IPS-20b (cell line): ENCODE measurements at regions not wholly inside any gene's neighbourhood (a gene's known extent, or its start where the extent isn't known, plus 50 kb on each side); places are given as distances from the start of the nearest gene placed in this dataset.

ENCODE experiments used
- H3K27ac ChIP-seq: one replicate; pipeline ENCODE4 v1.5.1; 2013; ENCODE audit warnings: low read length
- H3K27me3 ChIP-seq: 2 replicates; pipeline ENCODE4 v1.6.1; 2013; ENCODE audit warnings: mild to moderate bottlenecking, low read length, inconsistent platforms; ENCODE audit not compliant: insufficient read depth
- H3K36me3 ChIP-seq: 2 replicates; pipeline ENCODE4 v1.6.1; 2013; ENCODE audit warnings: low read depth, mild to moderate bottlenecking, inconsistent platforms, low read length, moderate library complexity; ENCODE audit not compliant: insufficient read depth
- H3K4me1 ChIP-seq: 2 replicates; pipeline ENCODE4 v1.6.1; 2013; ENCODE audit warnings: mild to moderate bottlenecking, control low read depth, inconsistent platforms, low read length, moderate library complexity; ENCODE audit not compliant: insufficient read depth
- H3K4me3 ChIP-seq: 2 replicates; pipeline ENCODE4 v1.5.1; 2013; ENCODE audit warnings: mild to moderate bottlenecking, low read length, inconsistent platforms
- H3K9ac ChIP-seq: 2 replicates; pipeline ENCODE4 v1.6.1; 2013; ENCODE audit warnings: low read depth, mild to moderate bottlenecking, inconsistent platforms, low read length, moderate library complexity
- H3K9me3 ChIP-seq: 2 replicates; pipeline ENCODE4 v1.6.1; 2013; ENCODE audit warnings: mild to moderate bottlenecking, low read depth, low read length, inconsistent platforms; ENCODE audit not compliant: insufficient read depth

- Histone ChIP-seq H3K36me3 (no peaks in the 10 kb centered on the region), H3K27ac (no peak overlapping the region), H3K27me3 (no peaks in the 10 kb centered on the region), H3K9me3 (peaks cover 13% of the 10 kb centered on the region; the same call in 1 of the 2 replicates), H3K4me3 (no peak overlapping the region), H3K9ac (no peak overlapping the region), H3K4me1 (no peaks in the 10 kb centered on the region)
These were observed 485.9 kb downstream of the KCNA4 start for GRCh38 chr11:29530961-29531360.

- Histone ChIP-seq H3K27ac (no peak overlapping the region), H3K36me3 (no peaks in the 10 kb centered on the region), H3K9me3 (peaks cover 18% of the 10 kb centered on the region), H3K4me3 (no peak overlapping the region), H3K9ac (no peak overlapping the region), H3K4me1 (no peaks in the 10 kb centered on the region), H3K27me3 (no peaks in the 10 kb centered on the region)
These were observed 489.4 kb downstream of the KCNA4 start for GRCh38 chr11:29527391-29527936.

GRCh38 chr11:29518389-29519174 lies 498.2 kb downstream of the KCNA4 start:
- Histone ChIP-seq H3K27me3 (no peaks in the 10 kb centered on the region), H3K4me3 (no peak overlapping the region), H3K4me1 (no peaks in the 10 kb centered on the region), H3K27ac (no peak overlapping the region), H3K9me3 (peaks cover 35% of the 10 kb centered on the region), H3K36me3 (no peaks in the 10 kb centered on the region), H3K9ac (no peak overlapping the region)

- Histone ChIP-seq H3K9ac (no peak overlapping the region), H3K9me3 (no peaks in the 10 kb centered on the region), H3K27ac (no peak overlapping the region), H3K36me3 (no peaks in the 10 kb centered on the region), H3K4me3 (no peak overlapping the region), H3K27me3 (no peaks in the 10 kb centered on the region), H3K4me1 (no peaks in the 10 kb centered on the region)
These were observed 505.4 kb downstream of the KCNA4 start for GRCh38 chr11:29511394-29511793.

- no peaks in the 10 kb centered on the region for H3K27me3 ChIP-seq
- H3K9ac ChIP-seq: no peak overlapping the region
- H3K36me3 ChIP-seq: no peaks in the 10 kb centered on the region
- no peak overlapping the region for H3K4me3 ChIP-seq
- H3K4me1 ChIP-seq: no peaks in the 10 kb centered on the region
- no peak overlapping the region for H3K27ac ChIP-seq
- H3K9me3 ChIP-seq: no peaks in the 10 kb centered on the region
These were observed 509.5 kb downstream of the KCNA4 start for GRCh38 chr11:29507376-29507775.

- H3K9ac ChIP-seq: no peak overlapping the region
- H3K4me3 ChIP-seq: no peak overlapping the region
- no peaks in the 10 kb centered on the region for H3K27me3 ChIP-seq
- peaks cover 11% of the 10 kb centered on the region; the same call in 1 of the 2 replicates for H3K4me1 ChIP-seq
- H3K36me3 ChIP-seq: no peaks in the 10 kb centered on the region
- H3K9me3 ChIP-seq: no peaks in the 10 kb centered on the region
- H3K27ac ChIP-seq: no peak overlapping the region
These were observed 521.2 kb downstream of the KCNA4 start for GRCh38 chr11:29495676-29496075.

- no peaks in the 10 kb centered on the region for H3K36me3 ChIP-seq
These were observed 525.9 kb downstream of the KCNA4 start for GRCh38 chr11:29490938-29491337.

GRCh38 chr11:29486301-29486700 lies 530.5 kb downstream of the KCNA4 start:
- no peaks in the 10 kb centered on the region for H3K36me3 ChIP-seq
- H3K9ac ChIP-seq: no peak overlapping the region
- H3K4me3 ChIP-seq: no peak overlapping the region
- H3K27me3 ChIP-seq: no peaks in the 10 kb centered on the region
- no peak overlapping the region for H3K27ac ChIP-seq
- no peaks in the 10 kb centered on the region for H3K4me1 ChIP-seq
- no peaks in the 10 kb centered on the region for H3K9me3 ChIP-seq

More at GRCh38 chr11:29490938-29491337, 525.9 kb downstream of the KCNA4 start:
- no peaks in the 10 kb centered on the region for H3K9me3 ChIP-seq
- H3K27ac ChIP-seq: no peak overlapping the region
- no peaks in the 10 kb centered on the region for H3K27me3 ChIP-seq
- H3K9ac ChIP-seq: no peak overlapping the region
- H3K4me3 ChIP-seq: no peak overlapping the region
- no peaks in the 10 kb centered on the region for H3K4me1 ChIP-seq

- Histone ChIP-seq H3K4me3 (no peak overlapping the region), H3K4me1 (no peaks in the 10 kb centered on the region), H3K27ac (no peak overlapping the region), H3K9me3 (no peaks in the 10 kb centered on the region), H3K9ac (no peak overlapping the region), H3K27me3 (no peaks in the 10 kb centered on the region), H3K36me3 (no peaks in the 10 kb centered on the region)
These were observed 531.2 kb downstream of the KCNA4 start for GRCh38 chr11:29485641-29486040.

GRCh38 chr11:29484548-29484947 lies 532.3 kb downstream of the KCNA4 start:
- no peaks in the 10 kb centered on the region for H3K4me1 ChIP-seq
- no peaks in the 10 kb centered on the region for H3K36me3 ChIP-seq
- no peak overlapping the region for H3K9ac ChIP-seq
- no peaks in the 10 kb centered on the region for H3K27me3 ChIP-seq
- no peak overlapping the region for H3K4me3 ChIP-seq
- no peaks in the 10 kb centered on the region for H3K9me3 ChIP-seq
- no peak overlapping the region for H3K27ac ChIP-seq

GRCh38 chr11:29483831-29484230 lies 533.0 kb downstream of the KCNA4 start:
- H3K27ac ChIP-seq: no peak overlapping the region
- H3K4me3 ChIP-seq: no peak overlapping the region
- H3K4me1 ChIP-seq: no peaks in the 10 kb centered on the region
- no peaks in the 10 kb centered on the region for H3K9me3 ChIP-seq
- H3K36me3 ChIP-seq: no peaks in the 10 kb centered on the region
- H3K27me3 ChIP-seq: no peaks in the 10 kb centered on the region
- H3K9ac ChIP-seq: no peak overlapping the region

GRCh38 chr11:29482510-29482909 lies 534.3 kb downstream of the KCNA4 start:
- H3K9me3 ChIP-seq: no peaks in the 10 kb centered on the region
- no peak overlapping the region for H3K9ac ChIP-seq
- H3K27ac ChIP-seq: no peak overlapping the region
- H3K4me1 ChIP-seq: no peaks in the 10 kb centered on the region
- H3K4me3 ChIP-seq: no peak overlapping the region
- H3K36me3 ChIP-seq: no peaks in the 10 kb centered on the region
- H3K27me3 ChIP-seq: no peaks in the 10 kb centered on the region
